ENCODE measurements at regions not wholly inside any gene's neighbourhood (a gene's known extent, or its start where the extent isn't known, plus 50 kb on each side); places are given as distances from the start of the nearest gene placed in this dataset.

DNA sequence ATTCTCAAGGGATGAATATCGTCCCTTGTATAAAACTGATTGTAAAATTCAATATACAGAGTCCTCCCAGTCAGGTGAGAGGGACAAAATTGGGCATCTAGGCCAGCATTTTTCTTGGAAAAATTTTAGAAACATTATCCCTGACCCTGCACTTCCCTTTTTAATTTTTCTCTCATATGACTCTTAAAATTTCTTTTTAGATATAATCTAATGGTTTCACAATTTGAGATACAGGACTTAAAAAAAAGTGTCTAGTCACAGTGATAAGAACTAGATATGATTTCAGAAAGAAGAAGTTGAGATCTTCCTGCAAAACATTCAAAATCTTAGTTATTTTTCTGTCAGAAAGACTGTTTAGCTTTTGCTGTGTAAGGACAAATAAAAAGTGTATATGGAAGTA lies 270.8 kb upstream of the PPFIA2 start:
- no peak for DNase-seq

DNA sequence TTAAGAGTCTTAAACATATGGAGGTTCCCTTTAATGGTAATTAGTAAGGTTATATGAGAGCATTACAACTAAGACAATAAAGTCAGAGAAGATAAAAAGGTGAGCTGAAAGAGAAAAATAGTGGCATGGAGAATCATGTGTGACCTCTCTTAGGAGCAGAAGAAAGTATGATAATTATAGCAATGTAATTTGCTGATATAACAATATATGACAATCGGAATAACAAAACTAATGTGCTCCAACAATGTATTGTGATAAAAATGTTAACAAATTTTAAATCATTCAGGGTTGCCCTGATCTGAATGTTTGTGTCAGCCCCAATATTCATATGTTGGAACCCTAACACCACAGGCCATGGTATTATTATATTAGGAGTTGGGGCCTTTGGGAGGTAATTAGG lies 269.6 kb upstream of the PPFIA2 start:
- DNase-seq, result no peak

- no peak for DNase-seq
These were observed 268.5 kb upstream of the PPFIA2 start for GRCh38 chr12:82027612-82028011.

DNA sequence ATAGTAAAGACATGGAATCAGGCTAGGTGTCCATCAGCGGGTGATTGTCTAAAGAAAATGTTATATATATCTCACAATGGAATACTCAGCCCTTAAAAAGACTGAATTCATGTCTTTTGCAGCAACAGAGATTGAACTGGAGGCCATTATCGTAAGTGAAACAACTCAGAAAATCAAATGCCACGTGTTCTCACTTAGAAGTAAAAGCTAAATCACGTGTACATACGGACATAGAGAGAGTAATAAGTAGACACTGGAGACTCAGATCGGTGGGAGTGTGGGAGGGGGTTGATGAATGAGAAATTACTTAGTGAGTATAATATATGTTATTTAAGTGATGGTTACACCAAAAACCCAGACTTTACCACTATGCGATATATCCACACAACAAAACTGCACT lies 266.3 kb upstream of the PPFIA2 start:
- DNase-seq, result no peak

- no peak for DNase-seq
These were observed 260.4 kb upstream of the PPFIA2 start for GRCh38 chr12:82019533-82019932.

GRCh38 chr12:82015623-82016347 lies 256.6 kb upstream of the PPFIA2 start:
- DNase-seq, result no peak

- no peak for DNase-seq
These were observed 253.0 kb upstream of the PPFIA2 start for GRCh38 chr12:82012176-82012575.

- no peak for DNase-seq
These were observed 250.4 kb upstream of the PPFIA2 start for GRCh38 chr12:82009524-82009923.

- DNase-seq, result no peak
These were observed 249.1 kb upstream of the PPFIA2 start for GRCh38 chr12:82008251-82008650.

- DNase-seq, result no peak
These were observed 239.7 kb upstream of the PPFIA2 start for GRCh38 chr12:81998761-81999378.

GRCh38 chr12:81992461-81992860 lies 233.3 kb upstream of the PPFIA2 start:
- DNase-seq, result no peak

DNA sequence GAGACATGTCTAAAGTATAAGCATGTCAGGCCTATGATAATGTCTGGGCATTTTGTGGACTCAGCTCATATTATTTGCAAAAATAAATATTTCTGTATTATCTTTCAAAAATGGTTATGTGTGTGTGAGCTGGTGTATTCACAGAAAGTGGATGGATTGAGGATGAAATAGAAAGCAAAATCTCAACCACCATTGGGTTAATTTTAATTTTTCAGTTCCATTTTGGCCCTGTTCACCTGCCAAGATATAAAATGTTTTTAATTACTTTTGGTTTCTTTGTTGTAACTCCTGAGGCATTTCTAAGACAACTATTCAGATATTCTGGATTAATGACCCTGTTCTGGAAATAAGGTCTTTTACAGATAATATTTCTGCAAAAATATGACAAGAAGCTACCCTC lies 232.7 kb upstream of the PPFIA2 start:
- DNase-seq, result no peak

GRCh38 chr12:81988362-81988761 lies 229.2 kb upstream of the PPFIA2 start:
- no peak for DNase-seq

- DNase-seq, result no peak
These were observed 228.2 kb upstream of the PPFIA2 start for GRCh38 chr12:81987371-81987770.

GRCh38 chr12:81976661-81977060 lies 217.5 kb upstream of the PPFIA2 start:
- no peak for DNase-seq

GRCh38 chr12:81974762-81975161 lies 215.6 kb upstream of the PPFIA2 start:
- no peak for DNase-seq

DNA sequence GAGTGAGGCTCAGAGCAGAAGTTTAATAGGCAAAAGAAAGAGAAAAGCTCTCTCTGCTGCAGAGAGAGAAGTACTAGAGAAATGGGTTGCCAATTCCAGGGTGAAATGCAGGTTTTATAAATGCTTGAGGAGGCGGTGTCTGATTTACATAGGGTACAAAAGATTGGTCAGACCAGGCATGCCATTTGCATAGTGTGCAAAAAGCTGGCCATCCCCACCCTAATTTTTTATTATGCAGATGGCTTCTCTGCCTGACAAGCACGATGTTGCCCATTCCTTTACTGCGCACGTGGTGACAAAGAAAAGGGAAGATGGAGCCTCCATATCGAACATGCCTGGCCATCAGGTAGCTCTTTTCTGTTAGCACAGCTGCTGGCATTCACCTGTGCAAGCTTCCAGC lies 209.3 kb upstream of the PPFIA2 start:
- DNase-seq, result no peak

DNA sequence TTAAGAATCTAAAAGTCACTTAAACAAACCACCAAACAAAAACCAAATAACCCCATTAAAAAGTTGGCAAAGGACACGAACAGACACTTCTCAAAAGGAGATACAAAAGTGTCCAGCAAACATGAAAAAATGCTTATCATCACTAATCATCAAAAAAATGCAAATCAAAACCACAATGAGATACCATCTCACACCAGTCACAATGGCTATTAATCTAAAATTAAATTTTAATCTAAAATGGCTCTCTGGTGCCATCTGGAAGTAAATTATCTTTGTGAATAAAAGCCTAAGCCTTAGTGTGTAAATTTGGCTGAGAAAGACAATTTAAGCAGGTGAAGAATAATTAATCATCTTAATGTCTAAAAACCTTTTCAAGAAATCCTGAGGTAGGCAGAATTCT lies 204.5 kb upstream of the PPFIA2 start:
- no peak for DNase-seq

- DNase-seq, result no peak
These were observed 203.9 kb upstream of the PPFIA2 start for GRCh38 chr12:81963026-81963425.

GRCh38 chr12:81962126-81962856 lies 203.1 kb upstream of the PPFIA2 start:
- no peak for DNase-seq

DNA sequence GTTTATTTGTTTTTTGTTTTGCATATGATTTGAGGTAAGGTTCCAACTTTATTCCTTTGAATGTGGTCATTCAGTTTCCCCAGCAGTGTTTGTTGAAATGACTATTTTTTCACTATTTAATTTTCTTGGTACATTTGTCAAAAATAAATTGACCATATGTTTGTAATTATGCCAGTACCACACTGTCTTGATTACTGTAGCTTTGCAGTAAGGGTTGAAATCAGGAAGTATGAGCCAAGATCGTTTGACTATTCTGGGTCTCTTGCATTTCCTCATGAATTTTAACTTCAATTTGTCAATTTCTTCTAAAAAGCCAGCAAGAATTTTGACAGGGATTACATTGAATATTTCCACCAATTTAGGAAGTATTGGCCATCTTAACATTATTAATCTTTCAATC lies 199.3 kb upstream of the PPFIA2 start:
- DNase-seq, result no peak

GRCh38 chr12:81957631-81958030 lies 198.5 kb upstream of the PPFIA2 start:
- DNase-seq, result no peak

DNA sequence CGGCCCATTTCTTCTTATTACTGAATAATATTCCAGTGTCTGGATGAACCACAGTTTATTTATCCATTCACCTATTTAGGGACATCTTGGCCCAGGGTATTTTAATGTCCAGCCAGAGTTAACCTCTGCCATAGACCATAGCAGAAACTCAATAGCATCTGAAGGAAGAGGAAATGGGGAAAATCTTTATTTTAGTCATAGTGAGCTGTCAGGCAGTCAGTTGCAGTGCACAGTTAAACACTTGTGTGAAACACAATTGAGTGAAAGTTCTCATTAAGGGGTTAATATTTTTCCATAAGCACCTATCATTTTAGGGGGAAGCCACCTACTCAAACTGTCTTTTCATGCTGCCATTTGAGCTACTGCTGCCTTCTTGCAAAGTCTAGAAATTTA lies 197.3 kb upstream of the PPFIA2 start:
- no peak for DNase-seq

DNA sequence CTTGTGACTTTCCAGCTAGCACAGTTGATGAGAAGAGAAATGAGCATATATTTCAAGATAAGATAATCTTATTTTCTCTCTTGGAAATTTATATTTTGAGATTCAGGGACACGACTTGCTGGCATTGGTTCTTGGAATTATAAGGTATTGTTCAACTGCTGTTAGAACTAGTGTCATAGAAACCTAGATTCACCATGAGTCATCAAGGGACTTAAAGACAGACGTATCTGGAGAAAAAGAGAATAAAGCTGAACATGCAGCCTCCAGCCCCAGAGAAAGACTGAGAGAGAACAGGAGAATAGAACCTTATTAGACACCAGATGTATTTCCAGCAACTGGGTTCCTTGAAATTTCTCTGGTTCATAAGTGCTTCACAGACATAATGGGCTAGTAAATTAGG lies 194.4 kb upstream of the PPFIA2 start:
- no peak for DNase-seq

Data from SHP77 (cell line).